NCI-H524 (cell line): ENCODE measurements at regions not wholly inside any gene's neighbourhood (a gene's known extent, or its start where the extent isn't known, plus 50 kb on each side); places are given as distances from the start of the nearest gene placed in this dataset.
"Not testable (repeated sequence)": the region's sequence is repeated elsewhere in the genome, so short reads cannot be mapped to it uniquely, and the experiment has no call there.

Experiments used
- DNase-seq, 2 experiments: peaks; one replicate each; lab custom pipeline; 2025; lab: John Stamatoyannopoulos, UW

- not testable (repeated sequence) for DNase-seq
Observed at GRCh38 chr21:13923175-13923574, 287.6 kb downstream of the LIPI start.

- not testable (repeated sequence) for DNase-seq
Observed at GRCh38 chr21:13921455-13921854, 289.3 kb downstream of the LIPI start.

GRCh38 chr21:13907385-13907784 is 297.8 kb downstream of the POTED start:
- DNase-seq = not testable (repeated sequence)

- DNase-seq = not testable (repeated sequence)
Observed at GRCh38 chr21:13896596-13897247, 287.1 kb downstream of the POTED start.

- not testable (repeated sequence) for DNase-seq
Observed at GRCh38 chr21:13893617-13894016, 284.0 kb downstream of the POTED start.

- DNase-seq = not testable (repeated sequence)
Observed at GRCh38 chr21:13893025-13893424, 283.4 kb downstream of the POTED start.

- not testable (repeated sequence) for DNase-seq
Observed at GRCh38 chr21:13892146-13892751, 282.7 kb downstream of the POTED start.

GRCh38 chr21:13889176-13889575 is 279.6 kb downstream of the POTED start:
- not testable (repeated sequence) for DNase-seq

GRCh38 chr21:13883641-13884395 is 274.2 kb downstream of the POTED start:
- not testable (repeated sequence) for DNase-seq

- not testable (repeated sequence) for DNase-seq
Observed at GRCh38 chr21:13877503-13877902, 267.9 kb downstream of the POTED start.

- not testable (repeated sequence) for DNase-seq
Observed at GRCh38 chr21:13876999-13877398, 267.4 kb downstream of the POTED start.

GRCh38 chr21:13874001-13874400 is 264.4 kb downstream of the POTED start:
- DNase-seq = not testable (repeated sequence)

GRCh38 chr21:13854638-13855037 is 245.1 kb downstream of the POTED start:
- no peak for DNase-seq

GRCh38 chr21:13850808-13851207 is 241.2 kb downstream of the POTED start:
- not testable (repeated sequence) for DNase-seq

- DNase-seq = not testable (repeated sequence)
Observed at GRCh38 chr21:13849489-13849888, 239.9 kb downstream of the POTED start.

- not testable (repeated sequence) for DNase-seq
Observed at GRCh38 chr21:13846718-13847117, 237.1 kb downstream of the POTED start.

- not testable (repeated sequence) for DNase-seq
Observed at GRCh38 chr21:13844574-13844973, 235.0 kb downstream of the POTED start.

GRCh38 chr21:13843081-13843480 is 233.5 kb downstream of the POTED start:
- not testable (repeated sequence) for DNase-seq

GRCh38 chr21:13827666-13828065 is 218.1 kb downstream of the POTED start:
- DNase-seq = not testable (repeated sequence)

GRCh38 chr21:13827201-13827600 is 217.6 kb downstream of the POTED start:
- DNase-seq = no peak

- not testable (repeated sequence) for DNase-seq
Observed at GRCh38 chr21:13826511-13826910, 216.9 kb downstream of the POTED start.

- not testable (repeated sequence) for DNase-seq
Observed at GRCh38 chr21:13825218-13825778, 215.7 kb downstream of the POTED start.
